Activated CD8-positive, alpha-beta memory T cell treated with anti-CD3 and anti-CD28 coated beads for 1 hour (primary cell): ENCODE measurements at regions not wholly inside any gene's neighbourhood (a gene's known extent, or its start where the extent isn't known, plus 50 kb on each side); places are given as distances from the start of the nearest gene placed in this dataset.
A peak's percentile ranks its signal among the peaks of the same experiment; 100 is the strongest.
"Not testable (repeated sequence)": the region's sequence is repeated elsewhere in the genome, so short reads cannot be mapped to it uniquely, and the experiment has no call there.

Experiments
- DNase-seq, 2 donors: peaks; one replicate each; pipeline ENCODE4 v3.0.0-alpha.2; 2020; ENCODE audit warnings: low read depth in 1 of 2; ENCODE audit errors: extremely low read depth in 1 of 2

DNA sequence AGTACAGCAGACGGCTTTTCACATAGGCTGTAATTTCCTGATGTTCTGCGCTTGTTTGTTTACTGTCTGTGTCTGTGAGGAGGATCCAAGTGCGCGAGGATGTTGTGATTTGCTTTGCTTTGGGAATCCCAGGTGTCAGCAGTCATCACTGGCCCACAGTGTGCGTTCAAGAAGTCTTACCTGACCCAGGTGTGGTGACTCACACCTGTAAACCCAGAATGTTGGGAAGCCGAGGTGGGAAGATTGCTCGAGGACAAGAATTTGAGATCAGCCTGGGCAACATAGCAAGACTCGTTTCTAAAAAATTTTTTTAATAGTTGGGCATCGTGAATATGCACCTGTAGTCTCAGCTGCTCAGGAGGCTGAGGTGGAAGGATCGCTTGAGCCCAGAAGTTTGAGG is 110.7 kb downstream of the CRLF3 start:
- DNase-seq = not testable (repeated sequence)

DNA sequence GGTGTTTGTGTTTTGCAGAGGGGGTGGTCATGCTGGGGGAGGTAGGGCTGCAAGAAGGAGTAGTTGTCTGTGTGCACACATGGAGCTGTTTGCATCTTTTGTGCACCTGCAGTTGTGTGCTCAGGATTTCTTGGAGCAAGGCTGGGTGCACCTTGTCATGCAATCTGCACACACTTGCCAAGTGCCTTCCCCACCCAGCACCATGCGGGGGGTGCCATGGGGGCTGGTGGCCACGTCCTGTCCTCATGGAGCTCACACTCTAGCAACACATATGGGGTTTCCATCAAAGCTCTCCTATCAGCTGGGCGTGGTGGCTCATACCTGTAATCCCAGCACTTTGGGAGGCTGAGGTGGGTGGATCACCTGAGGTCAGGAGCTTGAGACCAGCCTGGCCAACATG is 111.6 kb downstream of the CRLF3 start:
- DNase-seq = not testable (repeated sequence)

DNA sequence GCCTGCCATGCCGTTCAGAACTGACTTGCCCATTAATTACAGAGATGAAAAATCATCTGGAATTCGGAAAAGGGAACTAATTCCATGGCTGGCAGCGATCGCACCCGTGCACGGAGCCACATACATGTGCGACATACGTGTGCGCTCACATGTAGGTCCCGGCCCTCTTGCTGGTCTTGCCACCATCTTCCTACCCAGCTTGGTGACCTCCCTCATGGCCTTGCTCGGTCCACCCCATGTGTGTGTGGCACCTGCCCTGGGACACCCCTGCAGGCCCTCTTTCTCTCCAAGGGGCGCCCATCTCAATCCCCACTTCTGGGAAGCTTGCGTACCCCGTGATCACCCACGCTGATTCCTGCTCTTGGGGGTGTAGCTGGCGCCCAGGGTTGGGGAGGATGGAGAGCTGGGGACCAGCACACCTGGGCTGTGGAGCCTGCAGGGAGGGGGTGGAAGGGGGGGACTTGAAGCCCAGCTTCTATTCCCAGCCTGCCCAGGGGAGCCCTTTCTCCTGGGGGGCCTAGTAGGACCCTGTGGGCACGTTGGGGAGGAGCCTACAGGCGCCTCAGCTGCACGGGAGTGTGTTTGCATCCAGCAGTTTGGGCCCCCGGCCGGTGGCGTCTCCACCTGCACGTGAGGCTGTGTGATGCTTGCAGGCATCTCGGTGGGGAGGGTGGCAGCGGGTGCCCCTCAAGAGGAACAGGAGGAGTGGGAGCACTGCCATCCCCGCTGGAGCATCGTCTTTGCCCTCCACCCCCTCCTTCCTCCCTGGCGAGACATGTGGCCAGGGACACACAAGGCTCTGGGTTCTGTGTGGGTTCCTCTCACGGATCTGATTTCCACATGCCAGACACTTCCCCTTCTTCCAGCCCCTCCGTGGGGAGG is 112.6 kb downstream of the CRLF3 start:
- DNase-seq = not testable (repeated sequence)

DNA sequence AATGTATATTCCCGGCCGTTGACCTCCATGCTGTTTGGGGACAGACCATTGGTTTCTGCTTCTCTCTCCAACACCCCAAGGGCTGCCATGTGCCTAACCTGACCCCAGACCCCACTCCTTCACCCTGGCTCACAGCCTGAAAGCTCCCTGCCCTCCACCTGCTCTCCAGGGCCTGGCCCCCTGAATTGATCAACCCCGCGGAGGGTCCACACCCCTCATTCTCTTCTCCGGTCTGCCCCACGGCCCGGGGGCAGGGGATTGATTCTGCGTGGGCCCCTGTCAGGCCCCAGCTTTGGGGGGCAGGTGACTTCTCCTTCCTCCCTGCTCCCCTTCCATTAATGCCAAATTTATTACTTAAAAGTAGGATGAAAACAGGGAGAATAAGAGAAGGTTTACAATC is 113.3 kb downstream of the CRLF3 start:
- not testable (repeated sequence) for DNase-seq

DNA sequence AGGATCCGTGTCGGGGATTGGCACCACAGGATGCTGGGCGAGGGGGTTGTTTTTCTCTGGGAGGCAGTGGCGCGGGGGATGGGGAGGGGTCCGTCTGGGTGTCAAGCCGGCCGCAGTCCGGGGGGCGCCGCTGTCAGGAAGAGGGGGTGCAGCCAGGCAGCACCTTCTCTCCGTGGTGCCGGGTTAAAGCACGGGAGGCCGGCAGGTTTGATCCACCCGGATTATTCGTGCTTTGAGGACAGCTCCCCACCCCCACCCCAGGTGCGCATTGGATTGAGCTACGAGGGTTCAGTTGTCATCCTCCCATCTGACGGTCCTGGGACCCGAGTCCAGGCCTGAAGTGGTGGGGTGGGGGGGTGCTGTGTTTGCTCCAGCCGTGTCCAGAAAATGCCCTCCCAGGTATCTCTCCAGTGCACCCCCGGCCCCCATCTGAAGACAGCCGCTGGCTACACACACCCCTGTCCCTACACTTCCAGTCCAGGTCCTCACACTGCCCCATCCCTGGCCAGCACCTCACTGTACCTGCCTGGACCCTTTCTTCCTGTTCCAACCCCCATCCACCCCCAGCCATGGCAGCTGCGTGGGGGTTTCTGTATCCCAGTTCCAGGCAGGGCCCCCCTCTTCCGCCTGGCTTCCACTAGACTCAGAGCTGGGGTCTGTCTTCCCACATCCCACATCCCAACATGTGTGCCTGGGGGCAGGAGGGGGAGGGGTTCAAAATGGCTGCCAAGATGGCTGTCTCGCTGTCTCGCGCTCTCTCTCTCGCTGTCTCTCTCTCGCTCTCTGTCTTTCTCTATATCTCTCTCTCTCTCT is 114.0 kb downstream of the CRLF3 start:
- not testable (repeated sequence) for DNase-seq

DNA sequence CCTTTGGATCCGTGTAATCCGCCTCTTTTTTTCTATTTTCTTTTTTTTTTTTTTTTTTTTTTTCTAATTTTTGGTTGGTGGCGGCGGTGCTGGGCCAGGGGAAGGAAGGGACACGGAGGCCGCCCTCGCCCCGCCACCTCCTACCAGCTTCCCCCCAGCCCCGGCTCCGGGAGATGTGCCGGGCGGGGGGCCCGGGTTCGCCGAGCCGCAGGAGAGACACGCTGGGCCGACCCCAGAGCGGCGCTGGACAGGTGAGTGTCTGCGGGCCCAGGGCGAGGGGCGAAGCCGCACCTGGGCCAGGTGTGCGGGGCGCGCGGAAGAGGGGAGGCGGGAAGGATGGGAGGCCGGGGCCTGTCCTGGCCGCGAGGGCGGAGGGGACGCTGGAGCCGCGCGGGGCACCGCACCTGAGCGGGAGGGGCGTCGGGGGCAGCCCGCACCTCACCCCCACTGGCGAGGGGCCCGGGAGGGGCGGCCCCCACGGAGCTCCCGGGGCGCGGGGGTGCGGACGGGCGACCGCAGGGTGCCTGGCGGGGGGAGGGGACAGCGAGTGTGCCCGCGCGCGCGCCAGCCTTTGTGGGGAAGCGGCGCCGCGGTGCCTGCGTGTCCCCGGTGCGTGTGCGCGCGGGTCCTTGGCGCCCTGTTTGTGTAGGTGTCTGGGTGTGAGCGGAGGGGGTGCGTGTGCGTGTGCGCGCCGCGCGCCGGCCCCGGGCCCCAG is 114.8 kb downstream of the CRLF3 start:
- not testable (repeated sequence) for DNase-seq

DNA sequence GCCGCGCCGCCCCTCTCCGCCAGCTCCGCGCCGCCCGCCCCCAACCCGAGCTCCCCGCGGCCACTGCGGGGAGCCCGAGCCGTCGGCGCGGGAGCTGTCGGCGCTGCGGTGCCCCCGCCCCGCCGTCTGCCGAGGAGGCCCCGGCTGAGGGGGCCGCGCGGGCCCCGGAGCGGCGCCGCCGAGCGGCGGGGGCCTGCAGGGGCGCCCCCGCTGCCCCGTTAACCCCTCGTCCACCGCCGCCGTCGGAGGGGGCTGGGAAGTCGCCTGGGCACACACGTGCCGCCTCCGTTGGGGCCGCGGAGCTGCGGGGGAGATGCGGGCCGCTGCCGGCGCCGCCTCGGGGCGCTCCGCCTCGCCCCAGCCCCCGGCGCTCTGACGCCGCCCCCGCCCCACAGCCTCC is 115.4 kb downstream of the CRLF3 start:
- DNase-seq = not testable (repeated sequence)

DNA sequence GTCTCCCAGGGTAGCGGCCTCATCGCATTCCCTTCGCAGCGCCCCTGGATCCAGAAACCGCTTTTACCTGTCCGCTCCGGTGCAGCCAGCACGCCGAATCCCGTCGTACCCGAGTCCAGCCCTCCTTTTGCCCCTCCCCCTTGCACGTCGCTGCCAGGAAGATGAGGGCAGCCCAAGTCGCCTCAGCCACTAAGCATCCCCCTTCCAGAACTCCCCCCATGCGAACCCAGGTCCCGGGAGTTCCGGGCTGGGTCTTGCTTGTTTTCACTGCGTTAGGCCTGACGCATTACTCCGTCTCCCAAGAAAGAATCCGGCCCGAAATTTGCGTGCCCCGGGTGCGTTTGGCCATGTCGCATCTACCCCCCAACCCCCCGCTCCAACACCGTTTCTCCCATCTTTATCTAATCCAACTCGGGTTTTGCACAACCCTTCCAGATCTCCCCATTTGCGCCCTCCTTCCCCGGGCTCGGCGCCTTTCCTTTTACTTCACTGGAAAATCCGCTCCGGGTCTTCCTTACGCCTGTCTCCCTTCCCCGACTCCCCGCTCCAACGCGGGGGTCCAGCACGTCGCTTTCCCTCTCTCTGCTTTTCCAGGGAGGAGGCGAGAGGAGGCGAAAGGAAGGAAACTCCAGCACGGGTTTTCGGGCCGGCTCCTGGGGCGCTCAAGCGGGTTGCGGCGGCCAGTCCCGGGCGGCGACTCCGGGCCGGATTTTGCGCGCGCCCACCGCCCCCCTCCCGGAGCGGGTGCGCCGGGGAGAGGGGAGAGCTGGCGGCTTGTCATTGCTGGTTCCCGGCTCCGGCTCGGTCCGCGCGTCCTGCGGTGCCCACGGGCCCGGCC is 116.0 kb downstream of the CRLF3 start:
- DNase-seq = peak; percentile 15 to 54

DNA sequence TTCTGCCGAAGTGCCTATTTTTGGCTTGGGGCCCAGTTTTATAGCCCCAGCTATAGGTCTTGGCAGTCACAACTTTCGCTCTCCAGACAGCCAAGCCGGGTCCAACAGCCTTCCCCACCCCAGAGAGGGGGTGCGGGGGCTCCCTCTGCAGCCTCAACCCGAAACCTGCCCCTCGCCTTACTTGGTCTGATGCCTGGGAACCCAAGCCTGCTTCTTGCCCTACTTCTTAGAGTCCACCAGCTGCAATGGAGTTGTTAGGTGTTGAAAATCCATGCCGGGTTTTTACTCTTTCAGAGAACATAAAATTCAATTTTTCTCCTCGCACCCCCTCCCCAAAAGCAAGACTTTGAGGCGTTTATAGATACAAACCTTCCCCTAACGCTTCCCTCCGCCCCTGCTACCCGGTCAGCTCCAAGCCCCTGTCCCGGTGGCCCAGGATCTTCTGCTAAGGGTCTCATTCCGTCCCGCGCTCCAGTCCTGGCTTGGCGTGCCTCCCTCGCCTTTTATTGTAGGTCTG is 116.7 kb downstream of the CRLF3 start:
- DNase-seq = not testable (repeated sequence)

DNA sequence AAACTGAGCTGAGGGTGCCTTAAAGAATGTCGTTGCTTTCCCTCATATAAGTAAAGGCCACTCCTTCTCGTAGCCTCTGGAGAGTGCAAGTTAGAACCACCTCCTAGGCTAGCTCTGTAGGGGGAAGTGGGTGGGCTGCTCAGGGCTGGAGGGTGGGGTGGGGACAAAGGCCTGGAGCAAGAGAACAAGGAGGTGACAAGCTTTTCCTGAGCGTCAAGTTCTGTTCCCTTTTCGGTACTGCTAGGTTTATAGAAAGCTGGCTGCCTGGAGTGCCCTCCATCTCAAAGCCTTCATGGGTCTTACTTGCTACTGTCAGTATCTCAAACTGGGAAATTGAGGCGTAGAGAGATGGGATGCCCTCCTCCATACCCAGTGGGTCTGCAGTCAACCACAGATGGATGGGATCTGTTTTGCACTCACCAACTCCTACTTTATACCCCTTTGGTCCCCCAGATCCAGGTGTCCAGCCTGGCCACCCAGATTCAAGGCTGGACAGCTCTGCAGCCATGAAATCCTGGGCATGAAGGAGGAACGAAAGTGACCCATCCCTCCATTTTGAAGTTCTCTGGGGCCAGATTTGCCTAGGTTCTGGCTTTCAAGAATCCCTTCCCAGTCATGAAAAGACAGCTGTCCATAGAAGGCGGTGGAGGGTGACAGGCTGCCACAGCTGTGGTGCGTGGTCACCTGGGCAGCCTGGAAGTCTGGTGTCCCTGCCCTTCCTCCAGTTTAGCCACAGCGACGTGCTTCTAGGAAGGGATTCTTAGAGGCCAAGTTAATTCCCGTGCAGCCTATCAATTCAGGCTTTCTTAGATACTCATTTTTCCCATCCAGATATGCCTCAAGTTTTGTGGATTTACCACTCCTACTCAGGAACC is 117.8 kb downstream of the CRLF3 start:
- not testable (repeated sequence) for DNase-seq

DNA sequence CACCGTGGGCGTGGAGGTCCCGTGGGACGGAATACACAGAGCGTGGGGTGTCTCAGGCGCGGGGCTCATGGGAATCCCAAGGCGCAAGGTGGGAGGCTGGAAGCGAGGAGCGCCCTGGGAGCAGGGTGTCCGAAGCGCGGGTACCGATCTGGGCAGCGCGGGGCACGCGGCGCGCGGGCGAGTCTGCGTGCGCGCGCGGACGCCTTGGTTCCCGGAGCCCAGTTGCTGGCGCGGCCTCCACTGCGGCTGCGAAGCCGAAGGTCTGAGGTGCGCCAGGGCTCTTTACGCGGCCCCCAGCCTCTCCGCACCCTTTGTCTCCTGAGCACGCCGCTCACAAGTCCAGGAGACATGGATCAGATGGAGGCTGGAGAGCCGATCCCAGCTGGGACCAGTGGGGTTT is 118.5 kb downstream of the CRLF3 start:
- DNase-seq = not testable (repeated sequence)

DNA sequence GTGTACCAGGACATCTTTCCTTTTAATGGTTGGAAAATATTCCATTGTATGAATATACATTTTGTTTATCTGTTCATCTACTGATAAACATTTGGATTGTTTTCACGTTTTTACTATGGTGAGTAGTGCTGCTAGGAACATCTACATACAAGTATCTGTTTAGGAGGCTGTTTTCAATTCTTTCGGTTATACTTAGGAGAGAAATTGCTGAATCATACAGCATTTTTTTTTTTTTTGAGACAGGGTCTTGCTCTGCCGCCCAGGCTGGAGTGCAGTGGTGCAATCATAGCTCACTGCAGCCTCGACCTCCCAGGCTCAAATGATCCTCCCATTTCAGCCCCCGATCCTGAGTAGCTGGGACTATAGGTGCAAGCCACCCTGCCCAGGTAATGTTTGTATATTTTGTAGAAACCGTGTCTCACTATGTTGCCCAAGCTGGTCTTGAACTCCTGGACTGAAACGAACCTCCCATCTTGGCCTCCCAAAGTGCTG is 122.9 kb downstream of the CRLF3 start:
- no peak for DNase-seq

DNA sequence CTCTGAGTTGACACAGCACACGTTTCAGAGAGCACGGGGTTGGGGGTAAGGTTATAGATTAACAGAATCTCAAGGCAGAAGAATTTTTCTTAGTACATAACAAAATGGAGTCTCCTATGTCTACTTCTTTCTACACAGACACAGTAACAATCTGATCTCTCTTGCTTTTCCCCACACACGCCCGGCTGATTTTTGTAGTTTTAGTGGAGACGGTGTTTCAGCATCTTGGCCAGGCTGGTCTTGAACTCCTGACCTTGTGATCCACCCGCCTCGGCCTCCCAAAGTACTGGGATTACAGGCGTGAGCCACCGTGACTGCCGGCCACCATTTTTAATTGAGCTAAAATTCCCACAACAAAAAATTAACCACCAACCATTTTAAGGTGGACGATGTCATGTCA is 123.7 kb downstream of the CRLF3 start:
- DNase-seq = not testable (repeated sequence)

DNA sequence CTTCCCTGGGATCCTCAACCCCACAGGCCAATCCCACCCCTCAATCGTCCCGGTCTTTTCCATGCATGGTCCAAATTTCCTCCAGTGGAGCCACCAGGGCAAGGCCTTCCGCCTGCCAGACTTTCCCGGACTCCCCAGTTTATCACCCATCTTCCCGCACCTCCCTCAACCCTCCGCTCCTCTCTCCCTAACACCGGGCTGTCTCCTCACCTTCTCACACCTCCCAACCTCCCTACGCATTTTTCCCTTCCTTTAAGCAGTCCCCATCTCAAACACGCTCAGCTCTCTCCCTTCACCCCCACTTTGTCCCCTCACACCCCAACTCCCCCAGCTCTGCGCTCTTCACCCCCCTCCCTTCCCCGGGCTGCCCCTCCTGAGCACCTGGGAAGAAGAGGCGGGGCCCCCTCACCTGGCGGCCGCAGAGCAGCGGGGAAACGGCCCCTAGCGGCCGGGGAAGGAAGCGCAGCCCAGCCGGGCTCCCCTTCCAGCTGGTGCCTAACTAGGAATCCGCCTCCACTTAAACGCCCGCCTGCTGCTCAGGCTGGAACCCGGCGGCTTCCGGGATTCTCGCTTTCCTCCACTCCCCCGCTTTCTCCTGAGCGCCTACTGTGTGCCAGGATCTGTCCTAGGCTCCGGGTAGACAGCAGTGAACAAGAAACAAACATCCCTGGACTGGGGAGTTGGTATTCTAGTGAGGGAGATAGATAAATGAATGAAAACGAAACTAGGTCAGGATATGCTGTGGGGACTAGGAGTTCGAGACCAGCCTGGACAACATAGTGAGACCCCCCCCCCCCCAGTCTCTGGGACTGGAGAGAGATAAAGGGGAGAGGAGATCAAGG is 126.7 kb downstream of the CRLF3 start:
- DNase-seq = peak in 1 of 2 donors; percentile 61

DNA sequence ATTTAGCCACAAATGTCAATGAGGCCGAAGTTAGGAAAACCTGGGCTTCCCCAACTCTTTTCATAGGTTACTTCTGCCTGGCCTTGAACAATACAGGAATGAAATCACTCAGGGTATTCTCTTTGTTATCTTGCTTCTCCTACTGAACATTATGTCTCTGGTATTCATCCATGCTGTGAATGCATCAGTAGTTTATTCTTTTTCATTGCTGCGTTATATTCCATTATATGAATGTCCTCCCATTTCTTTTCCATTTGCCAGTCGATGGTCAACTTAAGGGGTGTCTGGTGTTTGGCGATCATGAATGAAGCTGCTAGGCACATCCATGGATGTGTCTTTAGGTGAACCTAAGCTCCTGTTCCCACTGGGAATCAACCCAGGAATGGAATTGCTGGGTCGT is 128.3 kb downstream of the CRLF3 start:
- no peak for DNase-seq

DNA sequence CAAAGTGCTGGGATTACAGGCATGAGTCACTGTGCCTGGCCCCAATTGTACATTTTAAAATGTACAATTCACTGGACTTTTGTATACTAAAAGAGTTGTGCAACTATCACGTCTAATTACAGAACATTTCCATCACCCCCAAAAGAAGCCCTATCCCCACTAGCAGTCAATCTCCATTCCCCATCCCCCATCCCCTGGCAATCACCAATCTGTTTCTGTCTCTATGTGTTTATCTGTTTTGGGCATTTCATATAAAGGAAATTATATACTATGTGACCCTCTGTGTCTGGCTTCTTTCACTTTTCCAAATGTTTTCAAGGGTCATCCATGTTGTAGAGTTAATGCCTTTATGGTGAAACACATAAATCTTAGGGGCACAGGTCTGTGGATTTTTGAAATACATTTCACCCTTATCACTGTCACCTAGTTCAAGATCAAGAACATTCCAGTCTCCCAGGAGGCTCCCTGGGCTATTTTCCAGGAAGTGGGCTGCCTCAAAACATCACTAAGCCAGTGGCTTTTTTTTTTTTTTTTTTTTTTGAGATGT is 129.2 kb downstream of the CRLF3 start:
- not testable (repeated sequence) for DNase-seq

DNA sequence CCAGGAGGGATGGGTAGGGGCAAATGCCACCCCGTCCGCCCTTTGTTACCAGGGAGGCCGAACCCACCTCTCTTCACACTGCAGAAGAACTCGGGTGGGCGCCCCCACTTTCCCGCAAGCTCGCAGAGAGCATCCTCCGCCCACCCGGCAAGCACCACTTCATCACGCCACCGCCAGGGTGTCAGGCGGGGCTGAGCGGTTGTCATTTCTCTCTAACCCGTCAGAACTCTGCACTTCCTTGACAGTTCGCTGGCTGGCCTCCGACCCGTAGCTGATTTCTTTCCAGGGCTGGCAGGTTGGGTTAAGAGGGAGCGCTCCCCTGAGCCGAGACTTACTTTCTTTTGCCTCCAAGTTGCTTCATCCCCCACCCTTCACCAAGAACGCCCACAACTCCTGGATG is 130.7 kb downstream of the CRLF3 start:
- DNase-seq = peak in 1 of 2 donors; percentile 28
